CD4-positive, alpha-beta T cell treated with Interleukin-4 for 1 hour (primary cell): ENCODE measurements at regions not wholly inside any gene's neighbourhood (a gene's known extent, or its start where the extent isn't known, plus 50 kb on each side); places are given as distances from the start of the nearest gene placed in this dataset.
"Not testable (repeated sequence)": the region's sequence is repeated elsewhere in the genome, so short reads cannot be mapped to it uniquely, and the experiment has no call there.

Source experiments
- DNase-seq, 2 donors: peaks; one replicate each; pipeline ENCODE4 v3.0.0-alpha.2; 2020 to 2022

- no peak for DNase-seq
These were observed 206.2 kb upstream of the MYLIP start for GRCh38 chr6:15922510-15923250.

GRCh38 chr6:15921243-15921642 lies 207.6 kb upstream of the MYLIP start:
- no peak for DNase-seq

GRCh38 chr6:15916581-15916980 lies 212.3 kb upstream of the MYLIP start:
- DNase-seq: no peak

- DNase-seq: no peak
These were observed 213.2 kb upstream of the MYLIP start for GRCh38 chr6:15915508-15916178.

GRCh38 chr6:15914553-15914952 lies 214.3 kb upstream of the MYLIP start:
- no peak for DNase-seq

GRCh38 chr6:15913573-15913972 lies 215.3 kb upstream of the MYLIP start:
- DNase-seq: no peak

GRCh38 chr6:15912505-15913400 lies 216.1 kb upstream of the MYLIP start:
- DNase-seq: no peak

- DNase-seq: no peak
These were observed 217.0 kb upstream of the MYLIP start for GRCh38 chr6:15911753-15912504.

GRCh38 chr6:15909290-15910070 lies 219.4 kb upstream of the MYLIP start:
- no peak for DNase-seq

- no peak for DNase-seq
These were observed 220.0 kb upstream of the MYLIP start for GRCh38 chr6:15908871-15909270.

- DNase-seq: no peak
These were observed 220.9 kb upstream of the MYLIP start for GRCh38 chr6:15907914-15908518.

GRCh38 chr6:15907220-15907913 lies 221.5 kb upstream of the MYLIP start:
- not testable (repeated sequence) for DNase-seq

GRCh38 chr6:15906420-15907016 lies 222.4 kb upstream of the MYLIP start:
- no peak for DNase-seq

GRCh38 chr6:15905488-15906419 lies 223.1 kb upstream of the MYLIP start:
- DNase-seq: no peak

- DNase-seq: no peak
These were observed 224.1 kb upstream of the MYLIP start for GRCh38 chr6:15904651-15905376.

GRCh38 chr6:15901141-15902115 lies 227.5 kb upstream of the MYLIP start:
- peak; percentile 11 to 64 for DNase-seq

GRCh38 chr6:15898693-15899092 lies 230.2 kb upstream of the MYLIP start:
- DNase-seq: no peak
